Stimulated activated CD4-positive, alpha-beta T cell treated with anti-CD3 and anti-CD28 coated beads, Interleukin-4, amount 100 ng/mL, for 4 hours (primary cell): ENCODE measurements at regions not wholly inside any gene's neighbourhood (a gene's known extent, or its start where the extent isn't known, plus 50 kb on each side); places are given as distances from the start of the nearest gene placed in this dataset.
A peak's percentile ranks its signal among the peaks of the same experiment; 100 is the strongest.

Experiments
- DNase-seq, 2 experiments: peaks; one replicate each; pipeline ENCODE4 v3.0.0-alpha.2; 2020

DNA sequence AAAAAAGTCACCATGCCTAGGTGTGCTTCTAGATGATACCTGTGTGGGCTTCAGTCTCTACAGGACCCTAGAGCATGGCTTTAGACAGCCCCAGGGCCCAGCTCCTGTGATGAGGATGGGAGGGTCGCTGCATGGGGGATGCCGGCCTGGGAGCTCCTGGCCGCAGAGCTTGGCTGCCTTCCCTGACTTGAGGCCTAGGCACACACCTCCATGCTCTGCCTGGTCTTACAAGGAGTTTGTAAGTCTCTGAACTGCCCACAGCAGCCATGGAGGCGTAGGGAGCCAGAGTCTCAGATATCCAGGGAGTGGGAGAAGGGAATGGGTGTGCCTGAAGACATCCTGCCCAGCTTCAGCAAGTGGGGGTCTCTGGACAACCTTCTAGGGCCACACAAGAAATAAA, 149.5 kb upstream of the MYL2 start:
- DNase-seq = no peak

GRCh38 chr12:111068290-111068689, 147.9 kb upstream of the MYL2 start:
- DNase-seq = peak in 1 of 2 experiments; percentile 5

GRCh38 chr12:111067498-111067897, 147.1 kb upstream of the MYL2 start:
- no peak for DNase-seq

GRCh38 chr12:111066744-111067437, 146.5 kb upstream of the MYL2 start:
- no peak for DNase-seq

DNA sequence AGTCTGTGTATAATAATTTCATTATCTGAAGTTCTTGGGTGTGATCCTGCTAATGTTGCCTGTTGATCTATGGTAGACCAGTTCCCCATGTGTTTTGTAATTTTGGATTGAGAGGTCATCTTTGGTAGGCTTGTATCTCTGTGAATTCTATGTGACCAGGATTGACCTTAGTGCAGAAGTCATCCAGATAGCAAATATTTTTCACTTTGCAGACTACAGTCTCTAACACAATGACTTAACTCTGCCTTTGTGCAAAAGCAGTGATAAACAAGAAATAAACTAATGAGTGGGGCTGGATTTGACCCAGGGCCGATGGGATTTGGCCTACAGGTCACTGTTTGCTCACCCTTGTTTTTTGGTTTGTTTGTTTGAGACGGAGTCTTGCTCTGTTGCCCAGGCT, 144.6 kb upstream of the MYL2 start:
- DNase-seq = no peak

DNA sequence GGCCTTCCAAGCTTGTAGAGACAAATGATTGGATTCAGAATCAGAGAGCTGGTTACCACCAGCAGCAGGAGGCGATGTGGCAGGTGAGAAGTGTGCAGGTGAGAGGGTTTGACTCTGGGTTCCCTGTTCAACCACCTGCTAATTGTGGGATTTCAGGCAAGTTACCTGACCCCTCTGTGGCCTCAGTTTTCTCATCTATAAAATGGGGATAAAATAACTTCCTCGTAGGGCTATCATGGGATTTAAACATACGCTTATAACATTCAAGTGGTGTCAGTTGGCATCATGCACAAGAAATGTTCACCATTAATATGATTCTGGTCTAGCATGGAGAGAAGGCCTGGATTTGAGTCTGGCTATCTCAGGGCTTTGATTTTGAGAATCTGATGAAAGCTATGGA, 143.8 kb upstream of the MYL2 start:
- DNase-seq = no peak

DNA sequence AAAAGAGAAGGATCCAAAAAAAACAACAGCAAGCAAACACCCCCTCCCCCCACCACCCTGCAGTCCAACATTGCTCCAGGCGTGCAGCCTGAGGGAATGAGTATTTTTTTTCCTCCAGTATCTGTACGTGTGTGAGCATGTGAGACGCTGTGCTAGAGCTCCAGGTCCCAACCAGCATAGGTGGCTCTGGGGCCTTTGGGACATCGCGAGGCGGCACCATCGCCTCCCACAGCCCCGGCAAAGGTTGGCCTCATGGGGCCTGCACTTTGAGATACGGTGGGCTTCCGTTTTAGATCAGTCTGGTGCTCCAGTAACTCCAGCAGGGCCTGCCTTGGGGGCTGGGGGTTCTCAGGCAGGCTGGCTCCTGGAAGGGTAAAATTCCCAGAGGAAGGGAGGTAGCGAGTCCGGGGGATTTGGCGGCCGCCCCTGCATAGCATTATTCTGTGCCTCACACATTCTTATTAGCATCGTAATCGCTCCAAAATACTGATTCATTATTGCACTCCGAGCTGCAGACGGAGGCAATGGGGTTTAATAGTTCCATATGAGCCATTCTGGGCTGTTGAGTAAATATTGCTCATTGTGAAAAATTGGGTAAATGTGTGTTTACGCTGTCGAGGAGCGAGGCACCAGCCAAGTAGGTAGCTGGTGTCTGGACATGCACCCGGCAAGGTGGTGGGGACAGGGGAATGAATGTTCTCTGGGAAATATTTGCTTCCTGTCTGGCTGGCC, 143.1 kb upstream of the MYL2 start:
- DNase-seq = no peak

GRCh38 chr12:111057701-111058425, 137.5 kb upstream of the MYL2 start:
- no peak for DNase-seq

DNA sequence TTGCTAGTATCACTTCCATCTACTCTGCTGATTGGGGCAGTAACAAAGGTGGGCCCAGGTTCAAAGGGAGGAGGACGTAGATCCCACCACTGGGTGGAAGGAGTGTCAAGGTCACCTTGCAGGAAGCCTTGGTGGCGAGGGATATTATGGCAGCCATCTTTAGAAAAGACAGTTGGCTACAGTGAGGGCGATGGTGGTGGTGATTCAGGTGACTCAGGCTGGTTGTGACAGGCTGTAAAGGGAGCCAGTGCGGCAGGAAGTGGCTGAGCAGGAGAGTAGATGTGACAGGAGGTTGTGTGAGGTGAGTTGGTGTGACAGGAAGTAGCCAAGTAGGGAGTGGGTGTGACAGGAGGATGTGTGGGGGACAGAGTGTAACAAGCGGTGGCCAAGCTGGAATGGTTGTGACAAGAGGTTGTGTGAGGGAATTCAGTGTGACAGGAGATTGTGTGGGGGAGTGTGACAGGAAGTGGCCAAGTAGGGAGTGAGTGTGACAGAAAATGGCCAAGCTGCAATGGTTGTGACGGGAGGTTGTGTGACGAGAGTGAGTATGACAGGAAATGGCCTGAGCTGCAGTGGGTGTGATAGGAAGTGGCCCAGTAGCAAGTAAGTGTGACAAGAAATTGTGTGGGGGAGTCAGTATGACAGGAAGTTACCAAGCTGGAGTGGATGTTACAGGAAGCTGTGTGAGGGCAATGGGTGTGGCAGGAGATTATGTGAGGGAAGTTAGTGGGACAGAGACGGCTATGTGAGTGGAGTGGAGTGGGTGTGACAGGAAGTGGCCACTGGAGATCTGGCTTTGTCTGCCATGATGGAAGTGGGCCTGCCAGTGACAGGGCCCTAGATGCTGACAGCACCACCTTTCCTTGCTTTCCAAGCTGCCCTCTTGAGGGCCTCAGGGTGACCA, 136.5 kb upstream of the MYL2 start:
- peak; percentile 42 to 72 for DNase-seq

DNA sequence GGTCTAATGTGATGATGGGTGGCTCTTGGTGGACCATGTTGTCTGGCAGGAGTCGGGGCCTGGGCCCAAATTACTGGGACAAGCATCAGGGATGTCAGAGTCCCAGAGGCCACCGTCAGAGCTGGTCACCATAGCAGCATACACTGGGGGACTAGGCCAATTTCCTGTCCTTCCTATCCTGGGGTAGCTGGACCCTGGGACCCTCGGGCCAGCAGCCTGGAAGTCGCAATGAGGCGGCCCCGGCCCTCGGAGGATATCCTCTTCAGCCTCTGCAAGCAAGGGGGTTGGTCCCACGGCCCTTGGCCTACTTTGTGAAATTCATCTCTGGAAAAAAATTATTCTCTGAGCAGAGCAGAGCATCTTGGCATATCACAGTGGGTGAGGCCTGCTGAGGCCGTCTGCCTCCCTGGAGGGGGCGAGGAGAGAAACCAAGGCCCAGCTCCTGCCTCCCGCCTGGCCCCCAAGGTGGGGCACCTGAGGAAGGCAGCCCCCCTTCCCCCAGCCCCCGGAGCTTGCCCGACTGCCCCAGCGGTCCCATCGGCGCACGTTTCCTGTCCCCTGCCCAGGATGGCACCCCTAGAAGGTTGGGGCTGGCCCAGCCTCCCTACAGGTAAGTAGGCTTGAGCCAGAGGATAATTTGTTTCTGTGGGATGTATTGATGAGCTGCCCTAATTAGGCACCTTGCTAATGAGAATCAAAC, 135.0 kb upstream of the MYL2 start:
- DNase-seq = no peak

- no peak for DNase-seq
These were observed 128.6 kb upstream of the MYL2 start for GRCh38 chr12:111048991-111049390.

DNA sequence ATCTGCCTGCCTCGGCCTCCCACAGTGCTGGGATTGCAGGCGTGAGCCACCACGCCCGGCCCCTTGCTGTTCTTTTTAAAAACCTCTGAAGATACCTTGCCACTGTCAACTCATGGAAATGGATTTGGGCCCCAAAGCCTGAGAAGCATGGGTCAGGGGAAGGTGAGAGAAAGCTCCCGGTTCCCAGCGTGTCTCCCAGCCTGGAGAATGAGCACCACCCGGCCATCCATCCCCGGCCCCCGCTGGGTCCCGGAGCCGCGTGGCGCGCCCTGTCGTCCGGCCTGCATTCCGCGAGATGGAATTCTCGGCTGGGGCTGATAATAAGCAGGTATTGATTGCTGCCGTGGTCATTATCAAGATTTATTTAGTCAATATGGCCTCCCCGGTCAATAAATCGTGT, 126.5 kb upstream of the MYL2 start:
- DNase-seq = no peak

DNA sequence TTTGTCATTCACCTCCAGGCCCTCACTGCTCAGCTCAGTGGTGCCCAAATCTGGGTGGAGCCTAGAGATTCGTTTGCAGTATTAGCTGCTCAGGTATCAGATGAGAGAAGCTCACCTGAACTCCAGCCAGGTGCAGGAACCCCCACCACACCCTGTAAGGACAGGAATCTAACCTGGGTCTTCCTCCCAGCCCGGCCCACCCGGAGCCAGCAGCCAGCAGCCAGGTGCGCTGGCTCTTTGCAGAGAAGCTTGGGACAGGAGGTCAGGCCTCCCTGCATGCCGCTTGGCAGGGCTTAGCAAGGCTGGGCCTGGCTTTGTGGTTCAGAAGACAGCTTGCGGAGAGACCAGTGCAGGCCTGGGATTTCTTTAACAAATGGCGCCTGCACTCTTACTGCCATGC, 125.6 kb upstream of the MYL2 start:
- DNase-seq = no peak

GRCh38 chr12:111041091-111041490, 120.7 kb upstream of the MYL2 start:
- no peak for DNase-seq

GRCh38 chr12:111040690-111041089, 120.3 kb upstream of the MYL2 start:
- no peak for DNase-seq

GRCh38 chr12:111038941-111039340, 118.6 kb upstream of the MYL2 start:
- no peak for DNase-seq

DNA sequence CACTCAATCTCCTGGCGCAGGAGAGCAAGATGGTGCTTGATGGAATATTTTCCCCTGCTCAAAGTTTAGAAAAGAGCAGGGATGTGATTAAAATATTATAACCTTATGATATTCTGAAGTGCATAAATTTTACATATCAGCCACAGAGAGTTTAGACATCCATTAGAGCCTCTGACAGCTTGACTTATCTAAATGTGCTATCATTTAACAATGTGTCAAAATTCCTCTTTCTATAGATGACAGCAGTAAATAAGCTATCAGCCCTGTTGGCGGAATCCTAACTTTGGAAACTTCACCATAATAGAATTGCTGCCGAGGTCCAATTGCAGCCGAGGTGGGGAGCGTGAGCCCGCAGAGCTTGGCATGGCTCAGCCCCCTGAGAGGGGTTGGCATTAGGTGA, 117.7 kb upstream of the MYL2 start:
- no peak for DNase-seq

DNA sequence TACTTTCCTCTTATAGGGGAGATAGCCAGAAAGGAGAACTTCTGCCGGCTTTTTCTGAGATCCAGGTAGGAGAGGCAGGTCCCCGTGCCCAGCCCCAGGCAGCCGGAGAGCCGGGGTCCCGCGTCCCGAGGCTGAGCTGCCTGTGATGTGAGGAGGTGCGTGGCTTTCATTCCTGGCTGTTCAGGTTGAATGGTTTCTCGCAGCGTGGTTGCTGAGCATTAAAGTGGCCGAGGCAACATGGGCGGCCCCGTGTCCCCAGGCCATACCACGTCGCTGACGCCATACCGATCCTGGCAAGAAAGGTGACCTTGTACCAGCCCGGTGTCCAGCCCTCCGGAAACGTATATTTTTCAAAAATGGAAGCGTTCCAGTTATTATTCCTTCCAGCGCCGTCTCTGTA, 116.7 kb upstream of the MYL2 start:
- no peak for DNase-seq

DNA sequence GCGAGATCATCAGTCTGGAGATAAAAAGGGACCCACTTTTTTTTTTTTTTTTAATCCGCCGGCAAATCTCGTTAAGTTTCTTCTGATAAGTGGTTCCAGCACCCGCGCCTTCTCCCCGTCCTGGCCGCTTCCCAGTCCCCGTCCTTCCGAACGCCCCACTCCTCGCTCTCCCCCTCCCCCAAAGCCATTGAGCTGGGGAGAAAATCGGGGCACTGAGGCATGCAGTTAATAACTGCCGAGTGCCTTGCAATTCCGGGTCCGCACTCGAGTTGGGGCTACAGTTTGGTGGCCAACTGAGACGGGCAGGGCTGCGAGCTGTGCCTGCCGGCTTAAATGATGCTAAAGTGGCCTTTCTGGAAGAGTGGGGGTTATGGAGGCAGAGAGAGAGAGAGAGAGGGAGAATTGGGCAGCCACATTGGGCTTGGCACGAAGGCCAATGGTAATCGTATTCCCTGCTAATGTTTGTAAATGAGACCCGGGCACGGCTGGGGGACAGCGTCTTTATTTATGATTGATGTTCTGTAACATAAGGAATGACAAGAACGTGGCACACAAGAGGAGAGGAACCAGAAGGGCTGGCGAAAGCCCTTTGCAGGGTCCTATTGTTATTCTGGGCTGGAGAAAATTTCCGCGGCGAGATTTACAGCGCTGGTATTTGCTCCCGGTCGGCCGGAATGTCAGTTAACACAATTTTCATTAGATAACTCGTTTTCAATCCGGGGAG, 115.4 kb upstream of the MYL2 start:
- DNase-seq = no peak

GRCh38 chr12:111034886-111035577, 114.7 kb upstream of the MYL2 start:
- DNase-seq = no peak
